ENCODE measurements at regions not wholly inside any gene's neighbourhood (a gene's known extent, or its start where the extent isn't known, plus 50 kb on each side); places are given as distances from the start of the nearest gene placed in this dataset.
A peak's percentile ranks its signal among the peaks of the same experiment; 100 is the strongest.

DNA sequence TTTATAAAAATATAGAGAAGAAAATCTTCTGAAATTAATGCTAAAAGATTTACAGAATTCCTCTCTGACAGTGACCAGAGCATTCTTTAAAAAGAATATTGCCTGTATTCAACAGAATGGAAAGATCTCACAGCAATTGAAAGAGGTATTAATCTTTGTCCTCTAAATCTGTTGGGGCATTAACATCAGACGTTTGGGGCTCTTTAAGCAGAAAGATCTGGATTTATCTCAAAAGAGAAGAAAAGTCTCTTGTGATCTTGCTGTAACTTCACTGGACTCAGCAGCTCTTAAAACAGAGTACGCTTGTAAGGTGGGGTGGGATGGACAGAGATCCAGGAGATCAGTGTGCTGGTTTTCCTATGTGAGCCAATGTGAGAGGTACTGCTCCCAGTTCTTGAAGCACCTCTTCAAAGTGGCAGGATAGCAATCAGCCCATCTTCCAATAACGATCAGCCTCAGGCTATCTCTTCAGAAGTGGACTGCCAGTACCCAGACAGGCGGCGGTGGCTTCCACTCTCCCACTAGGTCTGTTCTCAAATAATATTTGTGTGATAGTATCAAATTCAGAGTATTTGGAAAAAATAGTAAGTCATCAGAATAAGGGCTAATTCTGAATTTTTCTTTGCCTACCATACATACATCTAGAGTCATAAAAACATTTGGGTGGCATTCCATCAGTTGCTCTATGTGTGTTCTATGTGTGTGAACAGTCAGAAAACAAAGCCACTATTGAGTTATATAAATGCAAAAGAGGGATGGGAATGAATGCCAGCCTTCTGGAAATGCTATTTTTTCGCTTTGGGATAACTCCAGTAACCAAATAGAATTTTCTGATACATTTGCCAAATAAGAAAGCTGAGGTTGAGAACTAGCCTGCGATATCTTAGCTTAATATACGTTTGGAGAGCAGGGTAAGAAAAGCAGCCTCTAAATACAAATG, 237.4 kb upstream of the RGS6 start:
- H3K4me3 ChIP-seq (replicated peaks; ENCODE audit: low read depth, low read length), result no peak overlapping the region
- no peak for DNase-seq (ENCODE audit: low read depth)
- TF ChIP-seq, protein P1, sequence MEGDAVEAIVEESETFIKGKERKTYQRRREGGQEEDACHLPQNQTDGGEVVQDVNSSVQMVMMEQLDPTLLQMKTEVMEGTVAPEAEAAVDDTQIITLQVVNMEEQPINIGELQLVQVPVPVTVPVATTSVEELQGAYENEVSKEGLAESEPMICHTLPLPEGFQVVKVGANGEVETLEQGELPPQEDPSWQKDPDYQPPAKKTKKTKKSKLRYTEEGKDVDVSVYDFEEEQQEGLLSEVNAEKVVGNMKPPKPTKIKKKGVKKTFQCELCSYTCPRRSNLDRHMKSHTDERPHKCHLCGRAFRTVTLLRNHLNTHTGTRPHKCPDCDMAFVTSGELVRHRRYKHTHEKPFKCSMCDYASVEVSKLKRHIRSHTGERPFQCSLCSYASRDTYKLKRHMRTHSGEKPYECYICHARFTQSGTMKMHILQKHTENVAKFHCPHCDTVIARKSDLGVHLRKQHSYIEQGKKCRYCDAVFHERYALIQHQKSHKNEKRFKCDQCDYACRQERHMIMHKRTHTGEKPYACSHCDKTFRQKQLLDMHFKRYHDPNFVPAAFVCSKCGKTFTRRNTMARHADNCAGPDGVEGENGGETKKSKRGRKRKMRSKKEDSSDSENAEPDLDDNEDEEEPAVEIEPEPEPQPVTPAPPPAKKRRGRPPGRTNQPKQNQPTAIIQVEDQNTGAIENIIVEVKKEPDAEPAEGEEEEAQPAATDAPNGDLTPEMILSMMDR (IDR thresholded peaks at IDR 0.05; ENCODE audit: low read length, missing control alignments), result no peak

DNA sequence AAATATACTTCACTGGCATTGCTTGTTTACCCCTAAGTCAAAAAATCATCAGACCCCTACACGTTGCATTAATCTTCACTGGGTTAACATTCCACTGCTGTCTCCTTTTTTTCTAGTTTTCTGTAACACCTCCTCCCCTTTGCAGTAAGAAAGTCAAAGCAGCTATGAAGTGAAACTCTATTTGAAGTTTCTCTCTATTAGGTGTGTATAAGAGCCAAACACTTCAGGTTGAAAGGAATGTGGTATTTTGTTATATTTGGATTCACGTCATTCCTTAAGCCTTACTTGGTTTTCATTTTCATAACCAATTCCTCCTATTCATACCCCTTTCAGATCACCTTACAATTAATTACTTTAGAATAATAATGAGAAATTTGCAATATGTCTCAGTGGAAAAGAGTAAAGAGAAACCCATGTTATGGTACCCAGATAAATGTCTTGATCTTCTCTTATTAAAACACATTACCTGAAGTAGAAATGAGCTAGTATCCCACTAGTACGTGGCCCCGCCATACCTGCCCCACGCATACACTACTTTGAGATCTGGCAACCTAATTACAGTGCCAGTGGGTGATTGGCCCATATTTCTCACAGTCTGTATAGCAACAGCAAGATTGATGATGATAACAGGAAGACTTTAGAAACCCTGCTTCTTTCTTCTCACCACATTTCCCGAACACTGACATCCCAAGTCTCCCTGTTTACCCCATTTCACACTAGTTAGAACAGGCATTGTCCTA, 236.4 kb upstream of the RGS6 start:
- H3K4me3 ChIP-seq (replicated peaks; ENCODE audit: low read depth, low read length), result no peak overlapping the region
- no peak for DNase-seq (ENCODE audit: low read depth)
- TF ChIP-seq, protein P1 (IDR thresholded peaks at IDR 0.05; ENCODE audit: low read length, missing control alignments), result no peak

DNA sequence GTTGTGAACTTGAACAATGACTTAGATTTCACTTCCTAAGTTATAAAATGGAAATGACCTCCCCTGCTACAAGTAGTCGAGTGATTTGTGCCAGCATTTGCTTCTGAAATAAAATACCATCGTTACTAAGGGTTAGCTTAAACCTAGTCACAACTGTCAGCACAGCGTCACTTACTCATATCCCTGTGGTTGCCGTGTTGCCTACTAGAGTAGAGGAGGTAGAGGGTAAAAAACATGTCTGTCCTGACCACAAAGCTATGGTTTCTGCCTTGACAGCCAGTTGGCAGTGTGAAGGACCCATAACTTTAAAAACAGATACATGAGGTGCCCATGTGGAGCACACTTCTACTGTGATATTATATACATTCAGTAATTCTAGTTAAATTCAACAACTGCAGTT, 234.2 kb upstream of the RGS6 start:
- no peak overlapping the region for H3K4me3 ChIP-seq (replicated peaks; ENCODE audit: low read depth, low read length)
- DNase-seq (ENCODE audit: low read depth), result no peak
- TF ChIP-seq, protein P1 (IDR thresholded peaks at IDR 0.05; ENCODE audit: low read length, missing control alignments), result no peak

- peak; percentile 35 for DNase-seq (ENCODE audit: low read depth)
- H3K4me3 ChIP-seq (replicated peaks; ENCODE audit: low read depth, low read length), result no peak overlapping the region
- TF ChIP-seq, protein P1 (IDR thresholded peaks at IDR 0.05; ENCODE audit: low read length, missing control alignments), result no peak
Measured at GRCh38 chr14:71698673-71699072, 233.6 kb upstream of the RGS6 start.

DNA sequence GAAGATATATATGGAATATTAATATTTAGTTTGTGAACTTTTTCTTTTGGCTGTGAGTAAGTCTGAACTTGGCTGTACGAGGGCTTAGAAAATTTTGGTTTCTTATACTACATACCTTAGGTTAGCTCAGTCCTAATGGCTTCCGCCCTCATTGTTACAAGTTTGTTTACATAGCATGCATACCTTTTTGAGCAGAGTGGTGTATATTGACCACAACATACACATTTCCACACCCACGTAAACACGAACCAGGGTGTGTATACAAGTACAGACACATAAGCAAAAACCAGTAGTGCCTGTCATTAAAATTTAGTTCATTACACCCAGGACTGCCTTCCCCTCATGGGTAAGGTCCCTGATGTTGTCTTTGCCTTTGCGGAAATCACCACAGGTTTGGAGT, 230.2 kb upstream of the RGS6 start:
- TF ChIP-seq, protein P1 (IDR thresholded peaks at IDR 0.05; ENCODE audit: low read length, missing control alignments), result no peak
- H3K4me3 ChIP-seq (replicated peaks; ENCODE audit: low read depth, low read length), result no peak overlapping the region
- DNase-seq (ENCODE audit: low read depth), result no peak

DNA sequence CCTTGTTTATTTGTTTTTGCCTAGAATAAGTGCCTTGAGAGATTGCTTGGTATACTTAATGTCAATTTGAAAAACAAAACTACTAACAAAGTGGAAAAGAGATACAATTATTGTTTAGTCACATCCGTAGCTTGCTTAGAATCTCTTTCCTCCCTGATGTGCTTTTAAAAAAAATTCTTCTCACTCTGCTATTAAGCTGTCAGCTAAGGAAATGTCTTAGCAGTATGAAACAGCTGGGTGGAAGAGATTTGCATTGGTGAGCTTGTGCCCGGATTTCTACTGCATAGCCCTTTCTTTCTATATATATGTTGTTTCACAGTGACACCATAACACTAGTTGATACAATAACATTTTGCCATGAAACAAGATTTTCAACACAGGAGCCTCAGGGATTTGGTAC, 229.4 kb upstream of the RGS6 start:
- TF ChIP-seq, protein P1 (IDR thresholded peaks at IDR 0.05; ENCODE audit: low read length, missing control alignments), result no peak
- no peak overlapping the region for H3K4me3 ChIP-seq (replicated peaks; ENCODE audit: low read depth, low read length)
- DNase-seq (ENCODE audit: low read depth), result no peak

Measured in fibroblast of pulmonary artery (primary cell).